ENCODE measurements at regions not wholly inside any gene's neighbourhood (a gene's known extent, or its start where the extent isn't known, plus 50 kb on each side); places are given as distances from the start of the nearest gene placed in this dataset.

DNA sequence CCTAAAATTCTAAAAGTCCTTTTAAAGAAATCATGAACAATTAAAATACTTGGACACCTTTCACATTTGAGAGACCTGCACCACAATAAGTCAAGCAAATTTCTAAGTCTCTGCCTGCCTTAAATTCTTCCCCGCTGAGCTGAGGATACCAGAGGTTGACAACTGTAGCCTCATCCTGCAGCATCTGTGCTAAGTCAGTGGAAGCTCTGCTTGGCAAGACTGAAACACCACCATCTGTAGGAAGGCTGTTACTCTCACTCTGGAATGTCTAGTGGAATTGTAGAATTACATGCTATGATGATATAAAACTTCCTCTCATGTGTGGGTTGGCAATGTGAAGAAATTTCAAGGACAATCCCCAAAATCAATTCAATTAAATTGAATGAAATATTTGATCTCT lies 1756.5 kb downstream of the NCAM2 start:
- Histone ChIP-seq H3K4me1 (ENCODE audit: control insufficient read depth, insufficient read depth, low read length) (no peaks in the 10 kb centered on the region), H3K9me3 (ENCODE audit: control insufficient read depth, insufficient read depth, low read length) (peaks cover 5% of the 10 kb centered on the region), H3K27me3 (ENCODE audit: control insufficient read depth, insufficient read depth, low read length) (no peaks in the 10 kb centered on the region), H3K36me3 (ENCODE audit: control insufficient read depth, insufficient read depth, low read length) (no peaks in the 10 kb centered on the region), H3K27ac (ENCODE audit: low read length) (no peak overlapping the region), H3K4me3 (ENCODE audit: low read length) (no peak overlapping the region)
- H3K27me3 Mint-ChIP-seq (ENCODE audit: low read depth in 2 of 2), result no peaks in the 10 kb centered on the region
- H3K4me1 Mint-ChIP-seq, result no peaks in the 10 kb centered on the region
- no peak for DNase-seq
- TF ChIP-seq, protein P1, sequence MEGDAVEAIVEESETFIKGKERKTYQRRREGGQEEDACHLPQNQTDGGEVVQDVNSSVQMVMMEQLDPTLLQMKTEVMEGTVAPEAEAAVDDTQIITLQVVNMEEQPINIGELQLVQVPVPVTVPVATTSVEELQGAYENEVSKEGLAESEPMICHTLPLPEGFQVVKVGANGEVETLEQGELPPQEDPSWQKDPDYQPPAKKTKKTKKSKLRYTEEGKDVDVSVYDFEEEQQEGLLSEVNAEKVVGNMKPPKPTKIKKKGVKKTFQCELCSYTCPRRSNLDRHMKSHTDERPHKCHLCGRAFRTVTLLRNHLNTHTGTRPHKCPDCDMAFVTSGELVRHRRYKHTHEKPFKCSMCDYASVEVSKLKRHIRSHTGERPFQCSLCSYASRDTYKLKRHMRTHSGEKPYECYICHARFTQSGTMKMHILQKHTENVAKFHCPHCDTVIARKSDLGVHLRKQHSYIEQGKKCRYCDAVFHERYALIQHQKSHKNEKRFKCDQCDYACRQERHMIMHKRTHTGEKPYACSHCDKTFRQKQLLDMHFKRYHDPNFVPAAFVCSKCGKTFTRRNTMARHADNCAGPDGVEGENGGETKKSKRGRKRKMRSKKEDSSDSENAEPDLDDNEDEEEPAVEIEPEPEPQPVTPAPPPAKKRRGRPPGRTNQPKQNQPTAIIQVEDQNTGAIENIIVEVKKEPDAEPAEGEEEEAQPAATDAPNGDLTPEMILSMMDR (IDR thresholded peaks at IDR 0.05), result no peak
- WGBS (ENCODE audit: insufficient coverage), result 100% methylated on average over 1 of the region's 1 CpG
- peaks cover 3 to 5% of the 10 kb centered on the region in 2 donors for H3K9me3 Mint-ChIP-seq
- no peak overlapping the region for H3K4me3 Mint-ChIP-seq
- no peaks in the 10 kb centered on the region for H3K36me3 Mint-ChIP-seq
- ATAC-seq, result no peak
- intact Hi-C loops (cut with micrococcal nuclease), result no loop called here
- no peak overlapping the region for H3K27ac Mint-ChIP-seq

DNA sequence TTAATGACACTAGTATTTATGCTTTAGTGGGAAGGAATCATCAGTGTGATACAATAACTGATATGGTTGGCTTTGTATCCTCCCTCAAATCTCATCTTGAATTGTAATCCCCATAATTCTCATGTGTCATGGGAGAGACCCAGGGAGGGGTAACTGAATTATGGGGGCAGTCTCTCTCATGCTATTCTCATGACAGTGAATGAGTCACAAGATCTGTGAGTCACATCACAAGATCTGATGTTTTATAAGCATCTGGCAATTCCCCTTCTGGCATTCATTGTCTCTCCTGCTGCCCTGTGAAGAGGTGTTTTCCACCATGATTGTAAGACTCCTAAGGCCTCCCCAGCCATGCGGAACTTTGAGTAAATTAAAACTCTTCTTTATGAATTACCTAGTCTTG lies 1760.3 kb downstream of the NCAM2 start:
- H3K9me3 Mint-ChIP-seq, result peaks cover 5 to 6% of the 10 kb centered on the region in 2 donors
- H3K27ac ChIP-seq (ENCODE audit: low read length), result no peak overlapping the region
- H3K36me3 ChIP-seq (ENCODE audit: control insufficient read depth, insufficient read depth, low read length), result no peaks in the 10 kb centered on the region
- H3K27me3 ChIP-seq (ENCODE audit: control insufficient read depth, insufficient read depth, low read length), result no peaks in the 10 kb centered on the region
- H3K36me3 Mint-ChIP-seq, result no peaks in the 10 kb centered on the region
- H3K9me3 ChIP-seq (ENCODE audit: control insufficient read depth, insufficient read depth, low read length), result peaks cover 5% of the 10 kb centered on the region
- no peaks in the 10 kb centered on the region for H3K4me1 Mint-ChIP-seq
- no peaks in the 10 kb centered on the region for H3K4me1 ChIP-seq (ENCODE audit: control insufficient read depth, insufficient read depth, low read length)
- intact Hi-C loops (cut with micrococcal nuclease), result no loop called here
- no peak overlapping the region for H3K4me3 ChIP-seq (ENCODE audit: low read length)
- no peak overlapping the region for H3K27ac Mint-ChIP-seq
- DNase-seq (no peak), ATAC-seq (no peak)
- TF ChIP-seq, protein P1 (IDR thresholded peaks at IDR 0.05), result no peak
- H3K4me3 Mint-ChIP-seq, result no peak overlapping the region
- WGBS (ENCODE audit: insufficient coverage), result no CpG with 5 or more reads among the region's 1 CpG
- no peaks in the 10 kb centered on the region for H3K27me3 Mint-ChIP-seq (ENCODE audit: low read depth in 2 of 2)

DNA sequence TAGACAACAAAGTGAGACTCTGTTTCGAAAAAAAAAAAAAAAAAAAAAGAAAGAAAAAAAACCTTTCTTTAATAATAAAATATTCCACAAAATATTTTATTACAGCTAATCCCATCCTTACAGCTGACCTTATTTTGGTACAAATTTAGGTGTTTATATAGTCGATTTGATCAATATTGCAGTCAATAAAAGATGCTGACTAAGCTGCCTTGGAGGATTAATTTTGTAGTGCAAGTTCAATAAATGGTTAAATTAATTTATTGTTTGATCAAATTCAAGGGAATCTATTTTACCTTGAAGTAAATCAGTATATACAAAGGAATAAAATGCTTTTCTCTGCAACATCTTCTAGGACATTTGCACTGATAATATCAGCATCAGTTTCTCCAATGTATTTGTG lies 1764.3 kb downstream of the NCAM2 start:
- intact Hi-C loops (cut with micrococcal nuclease), result no loop called here

GRCh38 chr21:22763442-22763841 lies 1765.2 kb downstream of the NCAM2 start:
- Mint-ChIP-seq H3K27ac (no peak overlapping the region), H3K27me3 (ENCODE audit: low read depth in 2 of 2) (no peaks in the 10 kb centered on the region), H3K9me3 (peaks cover 0 to 3% of the 10 kb centered on the region in 2 donors), H3K4me1 (no peaks in the 10 kb centered on the region), H3K4me3 (no peak overlapping the region), H3K36me3 (no peaks in the 10 kb centered on the region)
- H3K27me3 ChIP-seq (ENCODE audit: control insufficient read depth, insufficient read depth, low read length), result no peaks in the 10 kb centered on the region
- peaks cover 5% of the 10 kb centered on the region for H3K9me3 ChIP-seq (ENCODE audit: control insufficient read depth, insufficient read depth, low read length)
- no peak overlapping the region for H3K4me3 ChIP-seq (ENCODE audit: low read length)
- H3K36me3 ChIP-seq (ENCODE audit: control insufficient read depth, insufficient read depth, low read length), result no peaks in the 10 kb centered on the region
- TF ChIP-seq, protein P1 (IDR thresholded peaks at IDR 0.05), result no peak
- ATAC-seq (no peak), DNase-seq (no peak)
- no peaks in the 10 kb centered on the region for H3K4me1 ChIP-seq (ENCODE audit: control insufficient read depth, insufficient read depth, low read length)
- 78% methylated on average over 3 of the region's 3 CpGs for WGBS (ENCODE audit: insufficient coverage)
- intact Hi-C loops (cut with micrococcal nuclease), result no loop called here
- no peak overlapping the region for H3K27ac ChIP-seq (ENCODE audit: low read length)

More for the DNA sequence above, 1764.3 kb downstream of the NCAM2 start:
- TF ChIP-seq, protein P1 (IDR thresholded peaks at IDR 0.05), result no peak
- no peaks in the 10 kb centered on the region for H3K4me1 ChIP-seq (ENCODE audit: control insufficient read depth, insufficient read depth, low read length)
- Mint-ChIP-seq H3K4me3 (no peak overlapping the region), H3K27ac (no peak overlapping the region), H3K9me3 (peaks cover 3 to 6% of the 10 kb centered on the region in 2 donors), H3K27me3 (ENCODE audit: low read depth in 2 of 2) (no peaks in the 10 kb centered on the region), H3K36me3 (no peaks in the 10 kb centered on the region), H3K4me1 (no peaks in the 10 kb centered on the region)
- no peak overlapping the region for H3K27ac ChIP-seq (ENCODE audit: low read length)
- DNase-seq, result no peak
- no peaks in the 10 kb centered on the region for H3K27me3 ChIP-seq (ENCODE audit: control insufficient read depth, insufficient read depth, low read length)
- H3K9me3 ChIP-seq (ENCODE audit: control insufficient read depth, insufficient read depth, low read length), result peaks cover 5% of the 10 kb centered on the region
- WGBS (ENCODE audit: insufficient coverage), result no CpG with 5 or more reads among the region's 2 CpGs
- H3K36me3 ChIP-seq (ENCODE audit: control insufficient read depth, insufficient read depth, low read length), result no peaks in the 10 kb centered on the region
- ATAC-seq, result no peak
- no peak overlapping the region for H3K4me3 ChIP-seq (ENCODE audit: low read length)

Measured in natural killer cell (primary cell).